HG03097 (cell line): ENCODE measurements at regions not wholly inside any gene's neighbourhood (a gene's known extent, or its start where the extent isn't known, plus 50 kb on each side); places are given as distances from the start of the nearest gene placed in this dataset.
A peak's percentile ranks its signal among the peaks of the same experiment; 100 is the strongest.

Experiments
- ATAC-seq: cut with Tn5 transposase; IDR thresholded peaks from one replicate; pipeline ENCODE4 v1.9.1; 2021; ENCODE audit not compliant: unreplicated experiment, low FRiP score

- no peak for ATAC-seq
Measured at GRCh38 chr1:109827466-109827865, 63.7 kb upstream of the EPS8L3 start.

GRCh38 chr1:109826930-109827349 is 63.2 kb upstream of the EPS8L3 start:
- no peak for ATAC-seq

DNA sequence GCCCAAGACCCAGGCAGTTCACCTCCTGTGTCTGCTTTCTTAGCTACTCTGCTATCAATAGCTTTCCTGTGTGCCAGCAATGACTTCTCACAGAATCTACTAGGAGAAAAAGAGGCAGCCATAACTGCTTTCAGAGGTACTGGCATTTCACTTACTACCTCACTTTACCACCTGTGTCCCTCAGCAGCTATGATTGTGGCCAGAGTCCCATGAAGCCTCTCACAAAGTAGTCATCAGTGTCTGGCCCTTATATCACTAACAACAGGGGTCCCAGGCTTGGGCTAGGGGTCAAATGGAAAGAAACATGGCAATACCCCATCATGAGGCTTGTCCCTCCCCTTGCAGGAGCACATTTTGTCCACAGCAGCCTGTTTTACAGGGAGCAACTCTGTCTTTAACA is 62.7 kb upstream of the EPS8L3 start:
- no peak for ATAC-seq

GRCh38 chr1:109824349-109825115 is 60.8 kb upstream of the EPS8L3 start:
- no peak for ATAC-seq

DNA sequence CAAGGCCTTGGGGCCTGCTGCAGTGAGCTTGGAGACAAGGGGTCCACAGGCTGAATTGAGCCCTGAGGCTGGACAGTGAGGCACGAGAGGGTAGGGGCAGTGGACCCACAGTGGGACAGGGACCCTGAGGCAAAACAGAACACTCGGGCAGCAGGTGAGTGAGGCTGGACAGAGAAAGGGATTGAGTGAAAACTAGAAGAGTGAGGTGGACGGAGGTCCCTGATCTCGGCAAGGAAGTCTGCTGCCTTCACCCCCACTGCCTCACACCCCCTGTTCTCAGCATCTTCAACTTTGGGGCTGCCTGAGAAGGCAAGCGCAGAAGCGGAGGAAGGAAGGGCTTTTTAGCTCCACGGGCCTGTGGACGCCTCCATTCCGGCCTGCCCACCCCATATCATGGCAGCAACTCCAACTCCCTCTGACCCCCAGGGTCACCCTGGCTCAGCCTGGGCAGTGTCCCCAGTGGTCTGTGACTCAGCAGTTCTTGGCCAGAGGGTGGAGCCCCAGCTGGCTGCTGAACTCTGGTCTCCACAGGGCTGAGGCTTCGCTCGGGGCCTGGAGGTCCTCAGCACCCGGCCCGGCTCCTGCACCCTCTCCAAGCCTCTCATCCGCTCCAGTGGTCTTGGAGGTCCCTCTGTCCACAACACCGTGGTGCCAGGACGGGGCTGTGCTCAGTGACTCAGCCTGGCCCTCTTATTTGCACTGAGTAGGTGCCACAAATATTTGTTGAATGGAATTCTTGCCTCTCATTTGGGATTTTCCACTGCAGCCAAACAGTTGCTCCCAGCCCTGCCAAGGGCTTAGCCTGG is 60.0 kb upstream of the EPS8L3 start:
- no peak for ATAC-seq

DNA sequence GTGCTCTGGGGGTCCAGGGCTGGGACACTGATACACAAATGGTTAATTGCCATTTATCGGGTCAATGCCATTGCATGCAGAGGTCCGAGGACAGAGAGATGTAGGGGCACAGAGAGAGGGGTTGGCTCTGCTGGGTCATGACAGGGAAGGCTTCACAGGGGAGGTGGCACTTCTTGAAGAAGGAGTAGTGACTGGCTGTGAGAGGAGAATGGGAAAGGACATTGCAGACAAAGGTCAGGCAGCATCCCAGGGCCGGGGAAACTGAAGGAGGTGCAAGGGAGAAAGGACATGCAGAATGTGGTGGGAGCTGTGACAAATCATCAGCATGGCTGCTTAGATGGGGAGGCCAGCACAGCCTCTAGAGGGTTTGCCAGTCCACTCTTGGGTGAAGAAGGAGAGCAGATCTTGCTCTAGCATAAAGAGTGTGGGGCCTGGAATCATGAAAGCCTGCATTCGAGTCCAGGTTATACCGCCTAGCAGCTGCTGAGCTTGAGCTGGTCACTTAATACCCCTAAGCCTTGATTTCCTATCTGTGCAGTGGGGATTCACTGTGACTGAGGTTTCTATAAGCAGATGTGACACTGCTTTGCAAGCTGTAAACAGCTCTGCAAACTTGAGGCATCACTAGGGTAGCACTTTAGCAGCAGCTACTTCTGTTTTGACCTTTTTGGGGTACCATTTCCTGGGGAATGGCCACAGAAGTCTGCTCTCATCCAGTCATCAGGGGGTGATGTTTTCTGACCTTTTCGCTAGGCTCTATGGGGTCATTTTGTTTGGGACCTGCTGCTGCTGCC is 59.2 kb upstream of the EPS8L3 start:
- no peak for ATAC-seq

GRCh38 chr1:109821831-109822745 is 58.4 kb upstream of the EPS8L3 start:
- ATAC-seq = no peak

DNA sequence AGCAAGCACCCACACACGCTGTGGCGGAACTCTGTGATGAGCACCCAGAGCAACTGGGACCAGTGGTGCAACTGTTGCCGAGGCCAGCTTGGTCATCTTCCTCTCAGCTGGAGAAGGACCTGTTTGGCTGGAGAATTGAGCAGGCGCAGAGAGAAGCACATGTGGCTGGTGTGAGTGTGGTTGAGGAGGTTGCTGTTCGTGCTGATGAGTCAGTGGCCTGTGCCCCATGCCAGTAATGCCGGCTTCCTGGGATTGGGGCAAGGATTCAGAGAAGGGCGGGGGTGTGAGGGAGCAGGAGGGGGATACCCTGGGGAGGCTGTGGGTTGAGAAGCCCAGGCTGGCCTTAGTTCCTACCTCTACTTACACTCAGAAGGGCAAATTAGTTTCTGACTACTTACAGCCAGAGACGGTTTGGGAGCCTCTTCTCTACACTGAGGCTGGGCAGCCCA is 57.5 kb upstream of the EPS8L3 start:
- ATAC-seq = no peak

DNA sequence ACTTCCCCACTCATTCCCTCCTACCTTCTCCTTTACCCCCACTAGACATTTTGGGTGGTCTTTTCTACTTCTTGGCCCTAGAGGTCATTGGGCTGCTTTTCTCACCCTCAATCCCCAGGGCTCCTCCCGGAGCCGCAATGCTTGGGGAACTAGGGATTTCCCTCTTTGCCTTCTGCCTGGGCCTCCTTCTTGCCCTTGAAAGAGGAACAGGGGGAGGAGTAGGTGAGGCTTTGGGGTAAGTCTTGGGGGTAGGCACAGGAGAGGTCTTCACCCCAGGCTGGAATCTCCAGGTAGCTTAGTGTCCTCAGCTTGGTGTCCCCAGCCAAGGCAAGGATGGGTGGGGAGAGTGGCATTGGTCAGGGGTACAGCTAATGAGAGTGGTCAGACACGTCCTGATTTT is 56.2 kb upstream of the EPS8L3 start:
- no peak for ATAC-seq

DNA sequence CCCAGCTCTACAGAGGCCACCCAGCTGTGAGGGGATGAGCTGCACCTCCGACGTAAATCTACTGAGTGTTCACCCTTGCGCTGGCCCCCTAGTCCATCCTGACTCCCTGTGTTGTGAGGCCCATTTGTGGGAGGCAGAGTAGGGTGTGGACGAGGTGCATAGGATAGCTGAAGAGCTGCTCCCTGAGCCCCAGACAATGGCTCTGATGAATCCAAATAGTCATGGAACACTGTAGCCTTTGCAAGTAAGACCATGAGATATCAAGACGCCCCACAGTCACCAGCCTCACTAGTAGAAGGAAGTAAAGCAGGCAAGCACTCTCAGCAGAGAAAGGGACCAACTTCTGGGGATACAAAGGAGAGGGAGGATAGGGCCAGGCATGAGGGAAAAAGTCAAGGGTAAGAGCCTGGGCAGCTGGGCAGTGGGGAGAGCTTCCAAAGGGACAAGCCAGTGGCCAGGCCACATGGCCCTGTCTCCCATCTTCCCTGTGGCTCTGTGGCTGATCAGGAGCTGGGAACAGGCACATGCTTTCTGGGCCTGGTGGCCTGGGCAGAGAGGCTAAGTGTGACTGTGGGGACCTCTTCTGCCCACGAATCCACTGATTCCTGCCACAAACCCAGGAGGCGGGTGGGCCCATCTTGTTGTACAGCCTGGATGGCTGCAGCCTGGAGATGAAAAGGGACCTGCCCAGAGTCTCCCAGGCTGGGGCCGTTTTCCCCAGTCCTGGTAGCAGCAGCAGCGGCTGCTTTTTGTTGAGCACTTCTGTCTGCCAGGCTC is 55.5 kb upstream of the EPS8L3 start:
- no peak for ATAC-seq

- no peak for ATAC-seq
Measured at GRCh38 chr1:109818271-109818987, 54.7 kb upstream of the EPS8L3 start.

DNA sequence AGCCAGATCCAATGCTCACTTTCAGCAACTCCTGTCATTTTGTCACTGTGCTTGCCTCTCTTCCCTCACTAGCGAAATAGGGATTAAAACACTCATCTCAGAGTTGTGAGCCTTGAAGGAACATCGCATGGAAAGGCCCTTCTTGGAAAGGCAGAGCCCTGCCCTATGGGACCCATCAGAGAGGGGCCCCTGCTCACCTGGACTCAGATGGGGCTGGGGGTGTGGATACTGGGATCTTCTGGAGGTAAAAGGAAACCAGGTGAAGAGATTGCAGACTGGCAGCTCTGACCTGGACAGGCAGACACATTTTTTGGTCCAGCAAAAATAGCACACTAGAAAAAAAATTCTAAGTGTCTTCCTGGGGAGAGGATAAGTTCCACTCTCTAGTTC is 54.2 kb upstream of the EPS8L3 start:
- ATAC-seq = no peak

- ATAC-seq = no peak
Measured at GRCh38 chr1:109816975-109817535, 53.3 kb upstream of the EPS8L3 start.

GRCh38 chr1:109816175-109816811 is 52.6 kb upstream of the EPS8L3 start:
- peak; percentile 74 for ATAC-seq

DNA sequence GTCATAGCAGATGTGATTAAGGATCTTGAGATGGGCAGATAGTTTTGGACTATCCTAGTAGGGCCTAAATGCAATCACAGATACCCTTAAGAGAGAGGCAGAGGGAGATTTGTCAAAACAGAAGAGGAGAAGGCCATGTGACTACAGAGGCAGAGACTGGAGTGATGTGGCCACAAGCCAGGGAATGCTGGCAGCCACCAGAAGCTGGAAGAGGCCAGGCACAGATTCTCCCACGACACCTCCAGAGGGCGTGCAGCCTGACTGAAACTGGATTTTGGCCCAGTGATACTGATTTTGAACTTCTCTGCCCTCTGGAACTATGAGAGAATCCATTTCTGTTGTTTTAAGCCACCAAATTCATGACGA is 52.1 kb upstream of the EPS8L3 start:
- no peak for ATAC-seq

DNA sequence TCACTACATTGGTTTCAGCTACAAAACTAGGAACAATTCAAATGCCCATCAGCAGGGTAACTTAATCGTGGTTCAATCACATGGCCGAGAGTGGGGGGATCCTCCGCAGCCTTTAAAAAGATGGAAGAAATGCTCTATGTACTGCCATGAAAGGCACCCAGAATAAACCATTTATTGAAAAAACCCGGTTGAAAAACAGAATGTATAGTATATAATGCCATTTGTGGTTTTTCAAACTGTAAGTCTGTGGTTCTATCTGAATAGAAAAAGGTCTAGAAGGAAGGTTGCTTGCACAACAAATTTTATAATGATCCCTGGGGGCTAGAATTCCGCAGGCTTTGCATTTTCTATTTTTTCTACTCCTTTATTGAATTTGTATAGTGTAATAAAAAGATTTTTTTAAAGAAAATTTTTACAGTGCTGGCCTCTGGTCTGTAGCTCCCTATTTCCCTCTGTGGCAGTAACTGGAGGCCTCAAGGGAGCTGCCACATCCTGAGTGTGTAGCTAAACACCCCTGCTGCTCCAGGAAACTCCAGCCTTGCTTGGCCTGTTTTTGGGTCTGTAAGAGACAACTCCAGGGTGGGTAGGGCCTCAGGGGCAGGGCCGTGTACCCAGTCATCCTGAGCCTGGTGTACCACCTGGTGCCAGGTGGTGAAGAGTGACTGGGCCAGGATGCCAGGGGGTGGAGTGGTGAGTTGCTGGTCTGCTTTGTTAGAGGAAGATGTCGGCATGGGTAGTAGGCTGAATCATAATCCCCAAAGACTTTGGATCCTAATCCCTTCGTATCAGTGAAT is 51.5 kb upstream of the EPS8L3 start:
- no peak for ATAC-seq

- no peak for ATAC-seq
Measured at GRCh38 chr1:109814223-109814622, 50.5 kb upstream of the EPS8L3 start.
